Erythroblast (primary cell): ENCODE measurements at regions not wholly inside any gene's neighbourhood (a gene's known extent, or its start where the extent isn't known, plus 50 kb on each side); places are given as distances from the start of the nearest gene placed in this dataset.

Experiments
- GATA1 ChIP-seq: IDR thresholded peaks from 2 replicates; pipeline ENCODE4 v1.6.1; 2011; ENCODE audit warnings: low read depth, mild to moderate bottlenecking, control low read depth, low read length, moderate library complexity
- POLR2A ChIP-seq: IDR thresholded peaks from 2 replicates; pipeline ENCODE4 v1.6.1; 2011; ENCODE audit warnings: mild to moderate bottlenecking, low read length

DNA sequence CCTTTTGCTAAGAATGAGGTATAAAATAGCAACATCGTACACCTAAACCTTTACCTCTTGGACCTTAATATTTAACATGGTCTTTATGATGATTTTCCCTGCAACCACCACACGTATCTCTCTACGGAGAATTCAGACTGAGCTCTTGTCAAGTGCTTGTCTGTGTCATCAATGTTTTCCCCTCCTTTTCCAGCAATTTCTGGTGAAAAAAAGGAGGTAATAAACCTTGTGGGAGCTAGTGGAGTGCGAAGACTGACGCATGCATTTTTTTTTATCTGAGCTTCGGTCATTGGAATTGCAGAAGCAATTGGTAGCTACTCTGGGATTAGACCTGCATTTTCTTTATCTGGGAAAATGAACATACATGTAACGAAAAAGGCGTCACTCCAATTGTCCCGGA lies 527.6 kb downstream of the TMEM114 start:
- TF ChIP-seq POLR2A (no peak), GATA1 (no peak)
